M059J (cell line): ENCODE measurements at regions not wholly inside any gene's neighbourhood (a gene's known extent, or its start where the extent isn't known, plus 50 kb on each side); places are given as distances from the start of the nearest gene placed in this dataset.
A peak's percentile ranks its signal among the peaks of the same experiment; 100 is the strongest.

Source experiments
- DNase-seq: peaks from one replicate; pipeline ENCODE4 v3.0.0-alpha.2; 2012; ENCODE audit warnings: low read depth

DNA sequence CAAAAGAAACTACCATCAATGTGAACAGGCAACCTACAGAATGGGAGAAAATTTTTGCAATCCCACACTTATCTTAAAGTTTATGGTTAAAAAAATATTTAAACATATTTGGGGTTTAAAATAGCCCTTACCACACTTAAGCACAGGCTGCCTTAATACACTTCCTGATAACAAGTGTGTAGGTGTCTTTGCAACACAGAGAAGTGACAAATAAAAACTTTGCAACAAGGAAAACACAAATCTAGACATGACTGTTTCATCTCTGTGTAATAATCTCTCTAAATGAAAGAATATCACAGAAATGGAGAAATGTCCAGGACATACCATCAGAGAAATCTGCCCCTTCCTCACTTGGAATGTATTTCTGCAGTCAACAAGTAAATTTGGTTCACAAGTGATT is 464.1 kb upstream of the ARHGEF26 start:
- no peak for DNase-seq

DNA sequence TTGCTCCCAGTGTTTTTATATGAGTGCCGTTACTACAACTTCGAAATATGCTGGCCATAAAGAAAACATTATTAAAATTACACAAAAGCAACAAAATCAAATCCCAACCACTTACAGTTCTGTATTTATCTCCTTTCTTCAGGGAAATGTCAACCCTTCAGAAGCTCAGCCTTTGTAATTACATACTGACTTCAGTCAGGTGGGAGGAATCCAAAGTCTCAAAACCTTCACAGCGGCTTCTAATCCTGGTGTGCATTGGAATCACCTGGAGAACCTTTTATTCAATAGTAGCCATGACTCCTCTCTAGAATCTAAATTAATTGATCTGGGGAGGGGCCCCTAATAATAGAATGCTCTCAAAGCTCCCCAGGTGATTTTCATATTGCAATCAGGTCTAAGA is 463.7 kb upstream of the ARHGEF26 start:
- DNase-seq, result no peak

DNA sequence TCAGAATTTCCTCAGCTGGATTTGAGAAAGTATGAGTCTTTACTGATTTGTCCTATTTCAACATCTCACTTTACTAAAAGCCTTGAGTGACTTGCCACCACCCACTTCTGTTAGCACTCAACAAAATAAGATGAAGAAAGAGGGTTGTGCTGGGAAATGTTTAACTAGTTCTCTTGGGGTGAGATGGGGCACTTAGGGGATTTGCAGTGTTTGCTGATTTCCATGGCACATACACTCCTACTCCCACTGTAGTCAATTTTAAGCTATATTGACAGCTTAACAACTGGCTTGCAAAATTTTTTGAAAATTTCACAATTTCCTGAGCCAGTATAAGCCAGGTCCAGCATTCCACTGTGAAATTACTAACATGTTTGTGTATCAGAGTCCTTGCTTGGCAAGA is 463.1 kb upstream of the ARHGEF26 start:
- no peak for DNase-seq

DNA sequence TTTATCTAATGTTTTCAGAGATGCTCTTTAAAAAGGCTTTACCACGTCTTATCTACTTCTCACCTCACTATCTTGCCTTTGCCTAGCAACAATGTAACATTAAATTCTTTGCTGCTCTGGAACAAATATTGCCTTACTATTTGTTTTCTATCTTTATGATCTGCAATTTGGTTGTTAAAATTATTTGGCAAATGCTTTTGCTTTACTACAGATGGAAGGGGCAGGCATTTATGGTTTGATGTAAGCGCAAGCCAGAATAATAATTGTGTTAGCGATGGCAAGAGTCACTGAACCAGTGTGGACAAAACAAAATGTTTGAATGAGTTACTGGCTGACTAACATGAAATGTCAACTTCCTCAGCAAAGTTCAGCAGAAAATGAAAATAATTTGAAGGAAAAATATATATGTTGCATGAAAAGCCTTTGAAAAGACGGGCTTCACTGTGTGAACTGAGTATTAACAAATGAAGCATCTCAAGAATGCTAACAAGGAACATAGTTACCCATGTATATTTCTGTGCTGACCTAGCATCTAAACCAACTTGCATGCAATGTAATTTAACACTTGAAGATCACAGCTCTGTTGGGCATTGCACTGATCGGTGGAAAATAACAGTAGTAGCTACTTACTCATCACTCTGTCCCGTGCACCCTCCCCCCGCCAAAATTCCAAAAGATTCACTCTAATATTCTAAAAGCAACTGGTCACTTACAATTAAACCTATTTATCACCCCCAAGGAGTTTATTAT is 454.0 kb upstream of the ARHGEF26 start:
- no peak for DNase-seq

DNA sequence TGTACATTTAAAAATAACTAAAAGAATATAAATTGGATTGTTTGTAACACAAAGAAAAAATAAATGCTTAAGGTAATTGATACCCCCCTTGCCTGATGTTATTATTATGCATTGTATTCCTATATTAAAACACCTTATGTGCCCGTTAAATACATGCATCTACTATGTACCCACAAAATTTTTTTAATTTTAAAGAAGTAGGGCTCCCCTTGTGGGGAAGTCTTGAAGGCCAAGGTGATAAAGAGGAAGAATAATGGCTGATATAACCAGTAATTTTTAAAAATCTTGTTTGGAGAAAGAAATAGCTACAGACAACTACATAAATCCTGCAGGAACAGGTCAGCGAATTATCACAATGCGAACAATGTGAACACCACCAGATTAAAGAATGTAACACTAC is 451.7 kb upstream of the ARHGEF26 start:
- DNase-seq, result no peak

DNA sequence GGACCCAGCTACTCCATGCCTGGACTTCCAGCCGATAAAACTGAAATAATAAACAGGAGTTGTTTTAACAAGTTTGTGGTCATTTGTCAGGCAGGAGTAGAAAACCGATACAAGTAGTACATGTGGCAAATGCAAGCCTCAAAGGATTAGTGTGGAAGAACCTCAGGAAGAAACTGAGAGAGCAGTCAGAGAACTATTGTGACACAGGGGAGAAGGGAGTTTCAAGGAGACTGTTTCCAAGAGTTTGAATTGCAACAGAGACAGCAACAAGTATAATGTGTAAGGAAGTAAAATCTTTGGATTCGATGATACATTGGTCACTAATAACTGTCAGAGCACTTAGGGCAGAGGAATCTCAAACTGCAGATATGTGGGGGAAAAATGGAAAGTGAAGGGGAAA is 450.6 kb upstream of the ARHGEF26 start:
- DNase-seq, result no peak

DNA sequence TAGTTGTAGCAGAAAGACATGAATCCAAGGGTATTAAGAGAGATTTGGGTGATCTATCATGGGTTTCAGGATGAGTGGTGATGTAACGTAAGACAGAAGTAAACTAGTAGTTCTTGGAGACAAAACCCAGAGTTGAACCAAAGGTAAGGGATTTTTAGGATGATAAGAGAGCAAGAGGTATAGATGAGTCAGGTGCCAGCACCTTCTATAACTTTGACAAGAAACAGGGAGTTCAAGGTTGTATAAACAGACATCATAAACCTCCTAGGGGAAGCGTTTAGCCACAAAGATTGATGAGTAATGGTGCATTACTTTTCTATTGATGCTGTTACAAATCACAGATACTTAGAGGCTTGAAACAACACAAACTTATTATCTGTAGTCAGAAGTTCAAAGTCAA is 447.3 kb upstream of the ARHGEF26 start:
- DNase-seq, result no peak

DNA sequence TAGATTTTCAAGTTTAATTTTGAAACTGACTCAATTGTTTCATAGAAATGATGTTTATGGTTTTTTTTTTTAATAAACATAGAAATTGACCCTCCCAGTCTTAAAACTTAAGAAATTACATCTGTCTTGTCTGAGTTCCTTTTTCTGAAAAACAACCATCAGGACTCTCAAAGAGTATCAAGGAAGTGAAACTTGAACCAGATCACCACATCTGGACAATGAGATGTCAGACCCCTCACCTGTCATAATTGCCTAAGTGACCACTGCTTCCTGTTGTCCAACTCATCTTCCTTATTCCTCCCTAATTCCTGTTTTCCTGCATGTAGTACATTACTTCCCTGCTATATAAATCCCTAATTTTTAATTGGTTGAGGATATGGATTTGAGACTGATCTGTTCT is 441.5 kb upstream of the ARHGEF26 start:
- no peak for DNase-seq

DNA sequence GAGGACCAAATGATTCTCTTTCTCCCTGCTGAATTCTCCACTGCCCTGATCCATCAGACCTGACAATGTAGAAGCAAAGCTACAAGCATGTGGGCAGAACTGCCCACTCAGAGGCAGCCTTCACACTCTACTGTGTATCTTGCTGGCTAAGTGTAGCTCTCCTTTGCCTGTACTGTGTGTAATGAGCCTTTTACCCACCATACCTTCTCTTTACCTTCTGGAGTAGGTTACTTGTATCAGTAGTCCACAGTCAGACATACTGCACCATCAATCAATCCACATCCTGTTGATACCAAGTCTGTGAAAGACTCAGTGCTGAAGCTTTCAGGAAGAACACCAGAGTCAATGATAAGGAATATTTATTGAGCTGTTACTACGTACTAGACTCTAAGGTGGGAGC is 440.7 kb upstream of the ARHGEF26 start:
- no peak for DNase-seq

DNA sequence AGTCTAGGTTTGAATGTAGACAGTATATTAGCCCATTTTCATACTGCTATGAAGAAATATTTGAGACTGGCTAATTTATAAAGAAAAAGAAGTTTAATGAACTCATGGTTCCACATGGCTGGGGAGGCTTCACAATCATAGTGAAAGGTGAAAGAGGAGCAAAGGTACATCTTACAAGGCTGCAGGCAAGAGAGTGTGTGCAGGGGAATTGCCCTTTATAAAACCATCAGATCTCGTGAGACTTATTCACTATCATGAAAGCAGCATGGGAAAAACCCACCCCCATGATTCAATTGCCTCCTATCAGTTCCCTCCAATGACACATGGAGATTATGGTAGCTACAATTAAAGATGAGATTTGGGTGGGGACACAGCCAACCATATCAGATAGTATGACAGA is 440.1 kb upstream of the ARHGEF26 start:
- no peak for DNase-seq

DNA sequence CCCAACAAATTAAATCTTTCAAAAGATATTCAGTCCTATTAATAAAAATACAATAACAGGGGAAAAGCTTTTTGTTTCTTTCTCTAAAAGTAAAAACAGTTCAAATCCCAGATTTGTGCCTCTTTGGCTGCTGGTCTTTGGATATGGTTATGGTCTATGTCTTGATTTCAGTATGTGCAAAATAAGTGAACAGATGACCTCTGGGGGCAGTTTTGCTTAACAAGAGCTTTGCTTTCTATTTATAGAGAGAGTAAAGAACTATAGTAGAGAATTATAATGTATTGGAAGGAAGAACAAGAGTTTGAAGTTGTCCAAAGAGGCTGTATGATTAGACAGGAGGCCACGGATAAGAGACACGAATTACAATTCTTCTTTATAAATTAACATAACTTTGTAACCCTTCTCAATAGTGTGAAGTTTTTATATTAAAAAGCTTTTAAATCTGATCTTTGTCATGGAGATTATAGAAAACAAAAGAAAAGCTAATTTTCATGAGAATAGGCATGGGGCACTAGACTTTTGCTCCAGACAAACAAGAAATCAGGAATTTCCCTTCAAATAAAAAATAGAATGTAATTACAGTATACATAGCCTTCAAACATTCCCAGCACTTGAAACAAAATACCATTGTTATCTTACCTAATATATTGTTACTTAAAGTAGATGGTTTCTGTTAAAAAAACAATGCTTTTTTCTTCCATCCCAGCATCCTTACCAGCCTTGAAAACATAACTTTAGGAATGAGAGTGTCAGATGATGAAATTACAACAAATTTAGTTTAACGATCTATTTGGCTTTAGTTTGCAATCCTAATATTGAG is 432.7 kb upstream of the ARHGEF26 start:
- no peak for DNase-seq

DNA sequence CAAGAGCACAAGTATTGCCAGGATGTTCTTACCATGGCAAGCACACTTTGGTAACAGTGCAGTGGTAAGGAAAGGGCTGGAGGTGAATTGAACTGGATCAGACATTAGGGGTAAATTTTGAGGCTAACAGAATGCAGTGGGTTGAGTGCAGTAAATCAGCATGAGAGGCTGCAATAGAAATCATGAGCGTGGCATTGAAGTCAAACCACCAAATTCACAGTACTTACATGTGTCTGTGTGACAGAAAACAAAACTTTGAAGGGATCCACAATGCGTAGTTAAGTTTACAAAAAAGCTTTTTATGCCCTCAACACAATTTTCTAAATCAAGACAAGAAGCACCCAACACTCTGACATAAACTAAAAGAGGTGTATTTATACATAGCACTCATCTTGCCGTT is 428.0 kb upstream of the ARHGEF26 start:
- no peak for DNase-seq

DNA sequence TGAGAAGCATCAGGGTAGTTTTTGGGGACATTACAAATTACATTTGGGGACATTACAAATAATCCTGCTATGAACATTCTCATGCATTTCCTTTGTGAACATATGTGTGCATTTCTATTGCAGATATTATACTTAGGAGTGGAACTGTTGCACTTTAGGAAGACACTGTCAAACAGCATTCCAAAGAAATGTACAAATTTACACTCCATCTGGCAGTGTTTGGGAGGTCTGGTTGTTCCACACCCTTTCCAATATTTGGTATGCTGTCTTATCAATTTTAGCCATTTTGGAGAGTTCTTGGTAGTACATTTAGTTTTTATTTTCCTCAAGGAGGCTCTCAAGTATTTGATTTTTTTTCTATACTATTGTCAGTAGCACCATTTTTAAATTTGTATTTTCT is 419.1 kb upstream of the ARHGEF26 start:
- no peak for DNase-seq

DNA sequence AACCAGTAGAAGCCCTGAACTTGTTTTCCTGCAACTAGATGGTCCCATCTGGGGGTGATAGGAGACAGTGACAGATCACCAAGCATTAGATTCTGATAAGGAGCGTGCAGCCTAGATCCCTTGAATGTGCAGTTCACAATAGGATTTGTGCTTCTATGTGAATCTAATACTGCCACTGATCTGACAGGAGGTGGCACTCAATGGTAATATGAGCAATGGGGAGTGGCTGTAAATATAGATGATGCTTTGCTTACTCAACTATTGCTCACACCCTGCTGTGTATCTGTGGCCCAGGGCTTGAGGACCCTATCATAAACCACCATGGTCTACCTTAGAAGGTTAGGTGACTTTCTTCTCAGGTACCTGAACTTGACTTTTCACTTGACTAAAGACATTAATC is 417.1 kb upstream of the ARHGEF26 start:
- DNase-seq, result no peak

DNA sequence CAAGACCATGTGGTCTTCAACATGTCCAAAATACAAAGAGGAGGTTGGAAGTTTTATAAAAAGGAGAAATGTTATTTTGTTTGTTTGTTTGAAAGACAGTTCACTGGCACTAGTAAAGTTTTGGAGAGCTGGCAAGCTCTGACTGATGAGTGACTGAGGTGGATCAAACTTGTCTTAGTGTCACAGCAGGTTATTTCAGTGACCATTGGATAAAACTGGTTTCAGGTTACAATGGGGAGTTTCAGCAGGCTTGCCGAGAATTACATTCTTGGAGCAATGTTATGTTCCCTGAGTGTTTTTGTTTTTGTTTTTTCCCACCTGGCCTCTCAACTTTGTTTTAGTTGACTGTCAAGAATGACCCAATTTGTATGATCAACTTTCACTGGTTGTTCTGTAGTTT is 414.5 kb upstream of the ARHGEF26 start:
- DNase-seq, result no peak

DNA sequence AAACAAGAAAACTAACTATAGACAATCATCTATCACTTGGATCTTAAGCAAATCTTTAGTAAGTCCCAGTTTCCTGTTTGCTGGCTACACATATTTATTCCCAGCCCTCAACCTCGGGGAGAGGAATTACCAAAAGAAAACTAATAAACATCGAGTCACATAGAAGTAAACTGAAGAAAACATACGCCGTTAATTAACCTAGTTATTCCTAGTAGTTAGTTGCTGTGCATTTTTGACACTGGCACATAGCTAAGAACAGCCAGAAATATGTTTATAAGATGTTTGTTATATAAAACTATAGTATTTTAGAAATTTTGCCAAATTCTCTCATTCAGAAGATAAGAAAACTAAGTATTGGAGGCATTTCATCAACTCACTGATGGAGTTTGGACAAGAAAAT is 407.2 kb upstream of the ARHGEF26 start:
- DNase-seq, result no peak

DNA sequence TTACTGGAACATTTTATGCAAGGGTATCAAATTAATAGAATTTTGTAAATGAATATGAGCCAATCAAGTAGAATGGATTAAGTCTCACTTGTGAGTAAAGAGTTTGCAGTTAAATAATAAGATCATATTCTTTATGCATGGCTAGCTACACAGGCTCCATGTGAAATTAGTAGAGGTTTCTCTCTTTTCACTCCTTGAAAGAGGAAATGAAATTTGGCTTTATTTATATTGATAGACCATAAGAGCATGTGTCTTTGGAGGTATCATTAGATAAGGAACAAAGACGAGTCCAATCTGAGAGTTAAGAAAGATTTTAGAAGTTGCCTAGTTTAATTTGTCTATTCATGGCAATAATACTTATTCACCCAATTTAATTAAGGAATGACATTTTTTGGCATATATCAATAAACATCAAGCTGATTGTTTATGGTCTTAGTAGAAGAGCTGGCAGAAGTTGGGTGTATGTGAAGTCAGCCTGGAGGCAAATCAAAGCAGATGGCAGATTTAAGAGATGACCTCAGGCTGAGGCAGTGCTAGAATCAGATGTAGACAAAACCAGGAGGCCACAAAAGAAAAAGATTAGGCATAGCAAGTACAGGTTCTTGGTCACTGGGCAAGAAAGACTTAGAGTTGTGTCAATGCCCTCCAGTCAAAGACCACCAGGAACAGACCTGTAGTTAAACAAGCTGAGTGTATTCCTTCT is 406.5 kb upstream of the ARHGEF26 start:
- DNase-seq, result peak; percentile 5

DNA sequence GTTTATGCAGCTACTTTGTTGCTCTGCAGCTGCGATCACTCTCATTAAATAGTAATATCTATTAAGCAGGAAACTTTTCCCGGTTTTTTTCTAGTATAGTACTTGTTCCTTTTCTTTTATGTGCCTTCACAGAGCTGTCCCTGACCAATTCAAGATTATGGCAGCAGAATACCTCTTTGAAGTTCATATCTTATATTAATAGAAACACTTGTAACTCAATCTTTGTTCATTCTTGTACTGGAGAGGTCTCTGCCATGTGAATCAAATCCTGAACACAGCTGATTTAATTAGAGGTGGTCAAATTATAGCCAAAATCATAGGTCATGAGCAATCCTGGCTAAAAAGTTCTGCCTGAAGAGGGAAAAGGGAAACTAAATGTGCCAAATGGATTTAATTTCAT is 399.0 kb upstream of the ARHGEF26 start:
- no peak for DNase-seq

DNA sequence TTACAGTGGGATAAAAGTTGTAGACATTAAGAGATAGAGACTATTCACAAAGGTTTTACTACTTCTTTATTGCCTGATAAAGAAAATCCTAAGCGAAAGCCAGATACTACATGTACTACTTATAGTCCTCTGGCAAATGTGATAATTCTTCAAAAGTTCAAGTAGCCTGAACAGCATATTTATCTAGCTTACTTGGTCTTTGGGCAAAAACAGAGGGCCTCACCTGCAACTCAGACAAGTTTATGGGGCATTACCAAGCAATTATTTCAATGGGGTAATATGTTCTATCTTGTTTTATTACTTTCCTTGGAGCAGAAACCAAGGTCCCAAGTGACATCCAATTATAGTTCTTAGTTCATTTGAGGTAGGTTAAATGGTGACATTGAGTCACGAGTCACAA is 390.1 kb upstream of the ARHGEF26 start:
- no peak for DNase-seq

DNA sequence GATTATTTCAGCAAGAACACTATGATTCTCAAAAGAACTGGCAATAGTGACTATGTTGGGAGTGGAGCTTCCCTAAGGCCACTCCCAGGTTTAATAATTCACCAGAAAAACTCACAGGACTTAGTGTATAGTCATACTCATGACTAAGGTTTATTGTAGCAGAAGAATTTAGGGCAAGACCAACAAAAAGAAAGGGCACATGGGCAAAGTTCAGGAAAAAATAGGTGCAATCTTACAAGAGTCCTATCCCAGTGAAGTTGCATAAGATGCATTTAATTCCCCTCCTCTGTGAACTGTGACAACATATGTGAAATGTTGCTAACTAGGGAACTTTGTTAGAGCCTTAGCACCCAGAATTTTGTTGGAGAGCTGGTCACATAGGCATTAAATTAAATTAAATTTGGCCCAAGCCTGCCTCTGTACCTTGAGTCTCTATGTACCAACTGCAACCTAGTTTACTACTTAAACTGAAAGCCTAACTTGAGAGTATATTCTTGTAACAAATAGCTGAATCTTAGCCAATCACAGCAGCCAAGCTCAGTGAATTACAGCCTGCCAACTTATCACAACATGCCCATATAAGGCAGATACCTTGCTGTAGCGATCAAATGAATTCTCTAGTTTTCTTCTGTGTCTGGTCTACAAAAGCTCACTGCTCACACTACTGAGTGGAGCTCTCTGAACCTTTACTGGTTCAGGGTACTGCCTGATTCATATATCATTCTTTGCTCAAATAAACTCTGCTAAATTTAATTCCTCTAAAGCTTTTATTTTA is 386.2 kb upstream of the ARHGEF26 start:
- DNase-seq, result no peak

DNA sequence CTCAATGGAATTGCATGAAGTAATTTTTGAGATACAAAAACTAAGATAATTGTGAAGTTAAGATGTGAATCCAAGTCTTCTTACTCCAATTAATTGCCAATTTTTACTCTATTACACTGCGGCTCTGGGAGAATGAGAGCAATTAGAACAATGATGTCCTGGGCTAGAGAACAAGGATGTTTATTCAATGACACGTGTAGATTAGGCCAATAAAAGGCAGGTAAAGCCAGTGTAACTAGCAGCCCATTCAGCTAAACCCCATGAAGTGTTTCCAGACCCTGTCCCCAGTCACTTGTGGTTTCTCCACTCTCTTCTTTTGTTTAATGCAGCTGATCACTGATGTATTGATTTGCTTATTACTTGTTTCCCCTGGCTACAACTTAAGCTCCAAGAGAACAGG is 381.1 kb upstream of the ARHGEF26 start:
- DNase-seq, result no peak

DNA sequence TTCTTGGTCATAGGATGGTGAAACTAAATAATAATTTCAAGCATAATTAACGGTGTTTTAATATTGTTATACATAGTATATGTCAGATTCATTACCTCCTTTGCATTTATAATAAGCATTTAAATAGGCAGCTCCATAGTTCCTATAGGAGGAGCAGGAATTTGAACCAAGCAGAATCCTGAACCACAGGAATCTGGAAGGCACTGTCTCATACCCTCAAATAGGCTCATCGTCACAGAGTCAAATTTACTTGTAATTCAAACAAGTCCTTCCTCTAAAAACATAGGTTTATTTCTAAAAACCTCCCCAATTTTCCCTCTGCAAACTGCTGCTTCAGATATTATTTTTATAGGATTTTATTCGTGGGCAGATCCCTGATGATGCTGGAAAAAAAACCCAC is 376.3 kb upstream of the ARHGEF26 start:
- DNase-seq, result no peak
